DOHH2 (cell line): ENCODE measurements at regions not wholly inside any gene's neighbourhood (a gene's known extent, or its start where the extent isn't known, plus 50 kb on each side); places are given as distances from the start of the nearest gene placed in this dataset.

ENCODE experiments used
- H3F3A ChIP-seq: fragments of 200-600 bp; sonication (generic), shearing (Covaris generic); 2 replicates; pipeline ENCODE4 v1.6.0; 2016; ENCODE audit warnings: antibody characterized with exemption, mild to moderate bottlenecking; ENCODE audit not compliant: control insufficient read depth, insufficient read depth
- H3K27ac ChIP-seq: fragments of 200-600 bp; sonication (generic); 2 replicates; pipeline ENCODE4 v1.5.1; 2014; ENCODE audit warnings: low read depth, mild to moderate bottlenecking, low read length, moderate library complexity
- H3K27me3 ChIP-seq: fragments of 200-600 bp; sonication (generic); 2 replicates; pipeline ENCODE4 v1.6.1; 2014; ENCODE audit warnings: mild to moderate bottlenecking, low read length, mixed read lengths; ENCODE audit not compliant: control insufficient read depth
- H3K36me3 ChIP-seq: fragments of 200-600 bp; sonication (generic); 2 replicates; pipeline ENCODE4 v1.6.1; 2014; ENCODE audit warnings: mild to moderate bottlenecking, low read length, moderate library complexity, mixed read lengths; ENCODE audit not compliant: control insufficient read depth
- H3K4me1 ChIP-seq: fragments of 200-600 bp; sonication (generic); 2 replicates; pipeline ENCODE4 v1.6.1; 2014; ENCODE audit warnings: mild to moderate bottlenecking, low read length, mixed read lengths; ENCODE audit not compliant: control insufficient read depth
- H3K4me2 ChIP-seq: fragments of 200-600 bp; sonication (generic); 2 replicates; pipeline ENCODE4 v1.6.0; 2014; ENCODE audit warnings: mild to moderate bottlenecking, low read length, moderate library complexity
- H3K4me3 ChIP-seq: fragments of 200-600 bp; sonication (generic); 2 replicates; pipeline ENCODE4 v1.5.1; 2014; ENCODE audit warnings: mild to moderate bottlenecking, low read length, mixed read lengths
- H3K79me2 ChIP-seq: fragments of 200-600 bp; sonication (generic); 2 replicates; pipeline ENCODE4 v1.6.1; 2014; ENCODE audit warnings: mild to moderate bottlenecking, low read length, mixed read lengths; ENCODE audit not compliant: control insufficient read depth
- H3K9me2 ChIP-seq: fragments of 200-600 bp; sonication (generic); replicated peaks from 2 replicates; pipeline ENCODE4 v1.6.1; 2014; ENCODE audit warnings: mild to moderate bottlenecking, low read length, mixed read lengths; ENCODE audit not compliant: control insufficient read depth
- H3K9me3 ChIP-seq: fragments of 200-600 bp; sonication (generic); 2 replicates; pipeline ENCODE4 v1.6.1; 2014; ENCODE audit warnings: antibody characterized with exemption, low read length, mixed read lengths; ENCODE audit not compliant: control insufficient read depth, insufficient read depth
- H4K20me1 ChIP-seq: fragments of 200-600 bp; sonication (generic); 2 replicates; pipeline ENCODE4 v1.6.0; 2014; ENCODE audit warnings: low read depth, mild to moderate bottlenecking, antibody characterized with exemption, low read length, moderate library complexity; ENCODE audit not compliant: control insufficient read depth, insufficient read depth
- CTCF ChIP-seq: fragments of 200-600 bp; sonication (generic); IDR thresholded peaks from one replicate; pipeline ENCODE4 v1.5.1; 2014; ENCODE audit warnings: antibody characterized with exemption, mild to moderate bottlenecking, low read depth, low read length; ENCODE audit not compliant: poor library complexity, severe bottlenecking
- EZH2phosphoT487 ChIP-seq: fragments of 200-600 bp; sonication (generic); IDR thresholded peaks from 2 replicates; pipeline ENCODE4 v1.6.1; 2017; ENCODE audit warnings: borderline replicate concordance, mild to moderate bottlenecking, antibody characterized with exemption, low read length, moderate library complexity, mixed read lengths

- no peaks in the 10 kb centered on the region for H3K79me2 ChIP-seq
- no peak overlapping the region for H3K4me3 ChIP-seq
- no peaks in the 10 kb centered on the region for H3F3A ChIP-seq
- H3K36me3 ChIP-seq = no peaks in the 10 kb centered on the region
- H3K27me3 ChIP-seq = 0 out of 2 replicates have a peak, but pooled peaks cover 3% of the 10 kb centered on the region
- H3K9me3 ChIP-seq = no peaks in the 10 kb centered on the region
- no peaks in the 10 kb centered on the region for H3K9me2 ChIP-seq
- TF ChIP-seq EZH2phosphoT487 = no peak
- TF ChIP-seq CTCF = no peak
- no peaks in the 10 kb centered on the region for H3K4me1 ChIP-seq
- H3K27ac ChIP-seq = no peak overlapping the region
- H3K4me2 ChIP-seq = no peak overlapping the region
- H4K20me1 ChIP-seq = no peaks in the 10 kb centered on the region
These were observed 83.6 kb upstream of the LHX5 start for GRCh38 chr12:113555226-113555625.

GRCh38 chr12:113552760-113553159 is 81.1 kb upstream of the LHX5 start:
- H3K27me3 ChIP-seq = 0 out of 2 replicates have a peak, but pooled peaks cover 3% of the 10 kb centered on the region
- no peaks in the 10 kb centered on the region for H3K9me3 ChIP-seq
- TF ChIP-seq EZH2phosphoT487 (no peak), CTCF (no peak)
- H3K36me3 ChIP-seq = no peaks in the 10 kb centered on the region
- no peak overlapping the region for H3K4me2 ChIP-seq
- no peaks in the 10 kb centered on the region for H3K4me1 ChIP-seq
- no peak overlapping the region for H3K27ac ChIP-seq
- no peak overlapping the region for H3K4me3 ChIP-seq
- no peaks in the 10 kb centered on the region for H3K9me2 ChIP-seq
- no peaks in the 10 kb centered on the region for H3K79me2 ChIP-seq
- H4K20me1 ChIP-seq = no peaks in the 10 kb centered on the region
- H3F3A ChIP-seq = no peaks in the 10 kb centered on the region

GRCh38 chr12:113551563-113551962 is 79.9 kb upstream of the LHX5 start:
- H3K4me2 ChIP-seq = no peak overlapping the region
- H3K4me1 ChIP-seq = no peaks in the 10 kb centered on the region
- no peak overlapping the region for H3K27ac ChIP-seq
- H3K36me3 ChIP-seq = no peaks in the 10 kb centered on the region
- H3K9me2 ChIP-seq = no peaks in the 10 kb centered on the region
- H3F3A ChIP-seq = no peaks in the 10 kb centered on the region
- H3K27me3 ChIP-seq = no peaks in the 10 kb centered on the region
- H3K79me2 ChIP-seq = no peaks in the 10 kb centered on the region
- TF ChIP-seq CTCF (no peak), EZH2phosphoT487 (no peak)
- H4K20me1 ChIP-seq = no peaks in the 10 kb centered on the region
- H3K9me3 ChIP-seq = no peaks in the 10 kb centered on the region
- no peak overlapping the region for H3K4me3 ChIP-seq
